ENCODE measurements at regions not wholly inside any gene's neighbourhood (a gene's known extent, or its start where the extent isn't known, plus 50 kb on each side); places are given as distances from the start of the nearest gene placed in this dataset.

- Histone ChIP-seq H3K9ac (ENCODE audit: low read length) (no peak overlapping the region), H3K9me2 (replicated peaks; ENCODE audit: insufficient read depth, low read length) (no peaks in the 10 kb centered on the region), H3K79me2 (ENCODE audit: insufficient read depth, low read length) (no peaks in the 10 kb centered on the region), H3K27ac (ENCODE audit: low read depth, low read length) (no peak overlapping the region), H2AFZ (ENCODE audit: low read depth, low read length, severe bottlenecking) (no peak overlapping the region), H3F3A (ENCODE audit: insufficient read depth) (no peaks in the 10 kb centered on the region), H4K20me1 (ENCODE audit: low read depth, low read length) (no peaks in the 10 kb centered on the region), H3K9me3 (ENCODE audit: insufficient read depth, low read length) (no peaks in the 10 kb centered on the region), H3K36me3 (ENCODE audit: low read length) (no peaks in the 10 kb centered on the region), H3K4me2 (ENCODE audit: low read depth, low read length, poor library complexity, severe bottlenecking) (no peak overlapping the region), H3K4me3 (ENCODE audit: insufficient read depth, low read length, poor library complexity, severe bottlenecking) (no peak overlapping the region), H3K27me3 (ENCODE audit: low read length) (no peaks in the 10 kb centered on the region)
- TF ChIP-seq EZH2phosphoT487 (conservative IDR thresholded peaks at IDR 0.05; ENCODE audit: low read length) (no peak), CTCF (IDR thresholded peaks at IDR 0.05; ENCODE audit: insufficient read depth, low read length, poor library complexity, severe bottlenecking) (no peak)
Measured at GRCh38 chr1:219430419-219430818, 182.5 kb downstream of the ZC3H11B start.

- H3F3A ChIP-seq (ENCODE audit: insufficient read depth) = no peaks in the 10 kb centered on the region
- no peaks in the 10 kb centered on the region for H3K79me2 ChIP-seq (ENCODE audit: insufficient read depth, low read length)
- H3K27me3 ChIP-seq (ENCODE audit: low read length) = no peaks in the 10 kb centered on the region
- no peak overlapping the region for H3K9ac ChIP-seq (ENCODE audit: low read length)
- no peaks in the 10 kb centered on the region for H3K9me3 ChIP-seq (ENCODE audit: insufficient read depth, low read length)
- H3K4me2 ChIP-seq (ENCODE audit: low read depth, low read length, poor library complexity, severe bottlenecking) = no peak overlapping the region
- no peak for TF ChIP-seq CTCF (IDR thresholded peaks at IDR 0.05; ENCODE audit: insufficient read depth, low read length, poor library complexity, severe bottlenecking)
- no peak for TF ChIP-seq EZH2phosphoT487 (conservative IDR thresholded peaks at IDR 0.05; ENCODE audit: low read length)
- no peaks in the 10 kb centered on the region for H3K36me3 ChIP-seq (ENCODE audit: low read length)
- H3K27ac ChIP-seq (ENCODE audit: low read depth, low read length) = no peak overlapping the region
- H3K4me3 ChIP-seq (ENCODE audit: insufficient read depth, low read length, poor library complexity, severe bottlenecking) = no peak overlapping the region
- H3K9me2 ChIP-seq (replicated peaks; ENCODE audit: insufficient read depth, low read length) = no peaks in the 10 kb centered on the region
- H4K20me1 ChIP-seq (ENCODE audit: low read depth, low read length) = no peaks in the 10 kb centered on the region
- H2AFZ ChIP-seq (ENCODE audit: low read depth, low read length, severe bottlenecking) = no peak overlapping the region
Measured at GRCh38 chr1:219428651-219429050, 184.3 kb downstream of the ZC3H11B start.

DNA sequence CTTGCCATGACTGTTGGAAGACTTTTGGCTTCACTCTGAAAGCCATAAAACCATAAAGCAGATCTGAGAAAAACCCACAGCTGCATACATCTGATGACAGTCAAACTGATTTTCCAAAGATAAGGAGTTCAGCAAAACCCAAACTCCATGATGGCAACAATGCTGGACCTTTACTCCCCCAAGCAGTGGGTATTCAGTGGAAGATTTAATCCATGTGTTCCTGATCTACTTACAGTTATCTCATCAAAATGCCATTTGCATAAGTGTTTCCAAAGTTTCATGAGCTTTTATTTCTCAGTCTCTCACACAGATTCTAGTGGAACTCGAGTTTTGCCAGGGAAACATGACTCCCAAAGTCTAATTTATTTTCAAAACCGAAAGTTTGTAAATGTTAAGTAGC, 184.9 kb downstream of the ZC3H11B start:
- Histone ChIP-seq H3K4me3 (ENCODE audit: insufficient read depth, low read length, poor library complexity, severe bottlenecking) (no peak overlapping the region), H3K36me3 (ENCODE audit: low read length) (no peaks in the 10 kb centered on the region), H3K9me3 (ENCODE audit: insufficient read depth, low read length) (no peaks in the 10 kb centered on the region), H3K27me3 (ENCODE audit: low read length) (no peaks in the 10 kb centered on the region), H3K4me2 (ENCODE audit: low read depth, low read length, poor library complexity, severe bottlenecking) (no peak overlapping the region), H3F3A (ENCODE audit: insufficient read depth) (no peaks in the 10 kb centered on the region), H3K9ac (ENCODE audit: low read length) (no peak overlapping the region), H3K9me2 (replicated peaks; ENCODE audit: insufficient read depth, low read length) (no peaks in the 10 kb centered on the region), H3K79me2 (ENCODE audit: insufficient read depth, low read length) (no peaks in the 10 kb centered on the region), H4K20me1 (ENCODE audit: low read depth, low read length) (no peaks in the 10 kb centered on the region), H3K27ac (ENCODE audit: low read depth, low read length) (no peak overlapping the region), H2AFZ (ENCODE audit: low read depth, low read length, severe bottlenecking) (no peak overlapping the region)
- TF ChIP-seq CTCF (IDR thresholded peaks at IDR 0.05; ENCODE audit: insufficient read depth, low read length, poor library complexity, severe bottlenecking) (no peak), EZH2phosphoT487 (conservative IDR thresholded peaks at IDR 0.05; ENCODE audit: low read length) (no peak)

GRCh38 chr1:219427403-219427802, 185.5 kb downstream of the ZC3H11B start:
- Histone ChIP-seq H3K9me2 (replicated peaks; ENCODE audit: insufficient read depth, low read length) (no peaks in the 10 kb centered on the region), H3K36me3 (ENCODE audit: low read length) (no peaks in the 10 kb centered on the region), H3F3A (ENCODE audit: insufficient read depth) (no peaks in the 10 kb centered on the region), H3K9me3 (ENCODE audit: insufficient read depth, low read length) (no peaks in the 10 kb centered on the region), H2AFZ (ENCODE audit: low read depth, low read length, severe bottlenecking) (no peak overlapping the region), H3K4me2 (ENCODE audit: low read depth, low read length, poor library complexity, severe bottlenecking) (no peak overlapping the region), H3K79me2 (ENCODE audit: insufficient read depth, low read length) (no peaks in the 10 kb centered on the region), H3K27me3 (ENCODE audit: low read length) (no peaks in the 10 kb centered on the region), H3K4me3 (ENCODE audit: insufficient read depth, low read length, poor library complexity, severe bottlenecking) (no peak overlapping the region), H3K27ac (ENCODE audit: low read depth, low read length) (no peak overlapping the region), H4K20me1 (ENCODE audit: low read depth, low read length) (no peaks in the 10 kb centered on the region), H3K9ac (ENCODE audit: low read length) (no peak overlapping the region)
- TF ChIP-seq CTCF (IDR thresholded peaks at IDR 0.05; ENCODE audit: insufficient read depth, low read length, poor library complexity, severe bottlenecking) (no peak), EZH2phosphoT487 (conservative IDR thresholded peaks at IDR 0.05; ENCODE audit: low read length) (no peak)
